ENCODE measurements at regions not wholly inside any gene's neighbourhood (a gene's known extent, or its start where the extent isn't known, plus 50 kb on each side); places are given as distances from the start of the nearest gene placed in this dataset.

DNA sequence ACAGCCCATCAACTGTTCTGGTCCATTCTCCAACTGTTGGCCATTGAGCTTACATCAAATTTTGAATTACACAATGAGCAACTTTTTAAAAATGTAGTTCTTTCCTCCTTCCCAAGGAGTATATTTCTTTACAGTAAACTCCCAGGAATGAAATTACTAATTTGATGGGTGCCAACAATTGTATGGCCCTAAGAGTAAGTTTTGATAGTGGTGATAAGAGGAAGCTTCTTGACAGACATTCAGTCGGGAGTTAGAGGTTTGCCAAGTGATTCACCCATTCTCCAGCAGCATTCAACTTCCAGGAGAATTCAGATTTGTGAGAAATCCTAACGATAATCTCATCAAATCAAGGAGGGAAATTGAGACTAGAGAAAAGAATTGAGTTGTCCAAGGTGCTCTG is 579.9 kb downstream of the ACTL7B start:
- no peaks in the 10 kb centered on the region for H3K9me3 ChIP-seq (ENCODE audit: control insufficient read depth, low read length)
- no peak overlapping the region for H3K4me3 ChIP-seq (ENCODE audit: low read length)
- peaks cover 23% of the 10 kb centered on the region for H3K4me1 ChIP-seq (ENCODE audit: control insufficient read depth, insufficient read depth, low read length)
- no peaks in the 10 kb centered on the region for H3K36me3 ChIP-seq (ENCODE audit: control insufficient read depth, insufficient read depth, low read length)
- no peak overlapping the region for H3K9ac ChIP-seq (ENCODE audit: low read length)
- no peaks in the 10 kb centered on the region for H3K27me3 ChIP-seq (ENCODE audit: control insufficient read depth, insufficient read depth, low read length)

DNA sequence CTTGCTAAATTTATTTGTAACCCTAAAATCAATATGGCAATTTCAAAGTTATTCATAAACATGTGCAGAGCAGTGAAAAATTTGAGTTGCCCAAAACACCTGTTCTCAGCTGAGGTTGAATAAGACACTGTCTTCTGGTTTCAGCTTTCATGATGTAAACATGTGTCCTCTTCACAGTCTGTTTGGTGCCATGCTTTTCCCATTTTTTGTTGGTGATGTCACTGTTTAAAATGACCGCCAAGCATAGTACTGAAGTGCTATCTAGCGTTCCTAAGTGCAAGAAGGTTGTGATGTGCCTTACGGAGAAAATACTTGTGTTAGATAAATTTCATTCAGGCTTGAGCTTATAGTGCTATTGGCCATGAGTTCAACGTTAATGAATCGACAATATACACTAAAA is 580.8 kb downstream of the ACTL7B start:
- H3K4me1 ChIP-seq (ENCODE audit: control insufficient read depth, insufficient read depth, low read length), result peaks cover 27% of the 10 kb centered on the region
- H3K9me3 ChIP-seq (ENCODE audit: control insufficient read depth, low read length), result no peaks in the 10 kb centered on the region
- no peaks in the 10 kb centered on the region for H3K27me3 ChIP-seq (ENCODE audit: control insufficient read depth, insufficient read depth, low read length)
- H3K36me3 ChIP-seq (ENCODE audit: control insufficient read depth, insufficient read depth, low read length), result no peaks in the 10 kb centered on the region
- H3K4me3 ChIP-seq (ENCODE audit: low read length), result no peak overlapping the region
- no peak overlapping the region for H3K9ac ChIP-seq (ENCODE audit: low read length)

DNA sequence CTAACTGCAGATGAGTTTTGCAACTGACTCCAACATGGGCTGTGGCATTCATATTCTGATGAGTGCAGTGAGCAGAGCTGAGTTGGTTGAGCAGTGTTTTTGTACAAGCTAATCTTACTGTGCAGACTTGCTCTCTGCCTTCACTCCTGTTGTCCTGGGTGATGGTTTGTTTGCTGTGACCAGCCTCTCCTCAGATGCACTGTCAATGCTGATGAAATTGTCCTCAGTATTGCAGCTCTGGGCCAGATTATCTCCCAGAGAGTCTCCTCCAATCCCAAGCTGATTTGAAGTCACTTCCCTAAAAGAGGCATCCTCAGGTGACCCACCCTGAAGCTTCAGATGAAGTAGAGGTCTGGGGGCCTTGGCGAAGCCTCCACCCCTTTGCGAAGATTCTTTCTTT is 581.8 kb downstream of the ACTL7B start:
- Histone ChIP-seq H3K36me3 (ENCODE audit: control insufficient read depth, insufficient read depth, low read length) (no peaks in the 10 kb centered on the region), H3K4me1 (ENCODE audit: control insufficient read depth, insufficient read depth, low read length) (peaks cover 34% of the 10 kb centered on the region), H3K9ac (ENCODE audit: low read length) (no peak overlapping the region), H3K27me3 (ENCODE audit: control insufficient read depth, insufficient read depth, low read length) (no peaks in the 10 kb centered on the region), H3K4me3 (ENCODE audit: low read length) (no peak overlapping the region), H3K9me3 (ENCODE audit: control insufficient read depth, low read length) (no peaks in the 10 kb centered on the region)

DNA sequence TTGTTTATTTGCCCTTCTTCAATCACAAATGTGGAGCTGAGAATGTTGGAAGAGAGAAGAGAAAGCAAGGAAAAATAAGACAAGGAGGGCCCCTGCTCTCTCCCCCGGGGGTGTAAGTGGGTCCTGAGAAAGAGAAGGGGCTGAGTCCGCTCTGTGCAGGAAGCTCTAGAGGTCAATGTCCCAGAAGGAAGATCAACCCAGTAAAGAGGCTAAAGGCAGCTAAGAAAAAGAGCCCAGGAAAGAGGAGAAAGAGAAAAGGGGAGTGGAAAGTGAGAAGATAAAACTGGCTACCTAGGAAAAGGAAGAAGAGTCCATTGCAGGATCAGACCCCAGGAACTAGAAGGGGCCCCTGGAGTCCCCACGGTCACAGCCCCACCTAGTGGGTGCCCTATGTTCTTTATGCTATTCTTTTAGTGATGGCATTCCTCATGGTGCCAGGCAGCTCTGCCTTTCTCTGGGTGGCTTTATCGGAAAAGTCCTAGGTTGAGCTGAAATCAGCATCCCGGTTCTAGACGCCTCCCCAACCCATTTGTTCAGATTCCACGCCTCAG is 583.4 kb downstream of the ACTL7B start:
- Histone ChIP-seq H3K9me3 (ENCODE audit: control insufficient read depth, low read length) (no peaks in the 10 kb centered on the region), H3K9ac (ENCODE audit: low read length) (peak overlapping the region; percentile 88), H3K4me1 (ENCODE audit: control insufficient read depth, insufficient read depth, low read length) (peaks cover 34% of the 10 kb centered on the region), H3K36me3 (ENCODE audit: control insufficient read depth, insufficient read depth, low read length) (no peaks in the 10 kb centered on the region), H3K4me3 (ENCODE audit: low read length) (no peak overlapping the region), H3K27me3 (ENCODE audit: control insufficient read depth, insufficient read depth, low read length) (no peaks in the 10 kb centered on the region)

DNA sequence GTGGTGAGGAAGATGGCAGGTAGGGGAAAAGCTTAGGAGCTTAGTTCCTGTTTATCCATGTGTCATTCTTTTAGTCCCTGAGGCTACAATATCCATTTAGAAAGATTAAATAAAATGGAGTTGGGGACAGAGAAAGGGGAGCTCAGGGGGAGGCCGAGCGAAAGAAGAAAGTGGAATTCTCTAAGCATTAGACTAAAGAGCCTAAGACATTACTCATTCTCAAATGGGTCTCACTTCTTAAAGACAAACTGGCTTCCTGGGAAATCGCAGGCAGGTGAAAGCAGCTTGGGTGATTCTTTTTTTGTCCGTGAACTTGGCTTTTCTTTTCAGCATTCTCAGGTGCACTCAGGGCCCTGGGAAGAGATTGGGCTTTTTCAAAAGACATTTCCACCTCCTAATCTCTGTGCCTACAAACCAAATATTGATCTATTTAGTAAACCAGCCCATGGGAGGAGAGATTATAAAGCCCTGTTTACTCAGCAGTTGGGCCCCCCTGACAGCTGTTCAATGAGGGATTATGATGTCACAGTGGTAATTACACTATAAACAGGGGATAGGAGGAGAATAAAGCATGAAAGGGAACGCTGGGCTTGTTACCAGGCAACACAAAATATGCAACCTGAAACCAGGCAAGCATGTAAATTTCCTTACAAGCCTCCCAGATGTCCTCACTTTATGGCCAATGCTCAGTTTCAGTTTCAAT is 584.0 kb downstream of the ACTL7B start:
- no peaks in the 10 kb centered on the region for H3K9me3 ChIP-seq (ENCODE audit: control insufficient read depth, low read length)
- H3K27me3 ChIP-seq (ENCODE audit: control insufficient read depth, insufficient read depth, low read length), result no peaks in the 10 kb centered on the region
- no peaks in the 10 kb centered on the region for H3K36me3 ChIP-seq (ENCODE audit: control insufficient read depth, insufficient read depth, low read length)
- H3K4me1 ChIP-seq (ENCODE audit: control insufficient read depth, insufficient read depth, low read length), result peaks cover 34% of the 10 kb centered on the region
- H3K4me3 ChIP-seq (ENCODE audit: low read length), result no peak overlapping the region
- H3K9ac ChIP-seq (ENCODE audit: low read length), result peak overlapping the region; percentile 88

DNA sequence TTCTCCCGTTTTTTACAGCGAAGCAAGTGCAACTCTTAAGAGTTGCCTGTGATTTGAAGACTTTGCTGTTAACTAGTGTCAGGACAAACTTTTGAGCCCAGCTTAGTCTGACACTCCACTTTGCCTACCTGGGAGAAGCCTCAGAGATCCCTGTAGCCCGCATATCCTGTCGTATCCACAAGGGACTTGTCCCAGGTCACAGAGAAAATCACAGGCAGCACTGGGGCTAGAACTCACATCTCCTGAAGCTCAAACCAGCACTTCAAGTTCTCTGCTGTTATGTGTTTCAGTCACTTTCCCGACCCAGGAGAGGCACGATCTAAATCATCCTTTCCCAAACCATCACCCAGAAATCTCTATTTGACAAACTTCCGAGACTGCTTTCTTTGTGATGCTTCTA is 584.5 kb downstream of the ACTL7B start:
- H3K36me3 ChIP-seq (ENCODE audit: control insufficient read depth, insufficient read depth, low read length), result no peaks in the 10 kb centered on the region
- no peak overlapping the region for H3K9ac ChIP-seq (ENCODE audit: low read length)
- H3K27me3 ChIP-seq (ENCODE audit: control insufficient read depth, insufficient read depth, low read length), result no peaks in the 10 kb centered on the region
- H3K4me1 ChIP-seq (ENCODE audit: control insufficient read depth, insufficient read depth, low read length), result peaks cover 34% of the 10 kb centered on the region
- H3K4me3 ChIP-seq (ENCODE audit: low read length), result no peak overlapping the region
- no peaks in the 10 kb centered on the region for H3K9me3 ChIP-seq (ENCODE audit: control insufficient read depth, low read length)

DNA sequence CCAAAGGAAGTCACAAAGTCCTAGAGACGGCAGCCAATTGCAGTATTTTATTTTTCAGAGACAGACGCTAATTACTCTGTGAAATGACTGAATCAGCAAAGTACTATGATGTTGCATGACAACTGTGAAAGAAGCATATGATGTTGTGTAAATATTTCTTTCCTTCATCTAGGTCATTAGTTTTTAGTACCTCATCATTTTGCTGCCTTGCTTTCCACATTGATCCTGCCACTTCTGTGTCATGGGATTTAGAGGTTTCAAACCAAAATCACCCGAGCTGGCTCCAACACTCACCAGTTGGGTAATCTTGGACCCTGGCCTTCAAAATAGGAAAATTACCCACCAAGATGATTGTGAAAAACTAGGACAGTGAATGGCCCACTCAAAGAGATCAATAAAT is 585.2 kb downstream of the ACTL7B start:
- H3K4me3 ChIP-seq (ENCODE audit: low read length), result no peak overlapping the region

DNA sequence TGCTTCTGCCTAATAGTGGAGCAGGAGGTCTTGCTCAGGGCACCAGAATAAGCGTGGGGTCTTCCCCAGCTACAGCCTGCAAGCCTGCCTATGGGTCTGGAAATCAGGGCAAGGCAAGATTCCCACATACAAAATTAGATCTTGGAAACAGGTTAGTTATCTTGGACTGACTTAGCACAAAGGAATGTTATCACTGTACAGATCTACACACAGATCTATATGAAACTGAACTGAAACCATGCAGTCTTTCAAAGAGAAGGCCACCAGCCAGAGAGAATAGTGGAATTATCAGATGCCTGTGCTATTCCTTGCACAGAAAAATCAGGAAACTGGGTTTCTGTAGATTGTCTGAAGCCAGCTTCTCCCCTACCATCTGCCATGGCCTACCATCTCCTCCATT is 585.7 kb downstream of the ACTL7B start:
- Histone ChIP-seq H3K4me1 (ENCODE audit: control insufficient read depth, insufficient read depth, low read length) (peaks cover 34% of the 10 kb centered on the region), H3K4me3 (ENCODE audit: low read length) (no peak overlapping the region), H3K9me3 (ENCODE audit: control insufficient read depth, low read length) (no peaks in the 10 kb centered on the region), H3K9ac (ENCODE audit: low read length) (no peak overlapping the region), H3K36me3 (ENCODE audit: control insufficient read depth, insufficient read depth, low read length) (no peaks in the 10 kb centered on the region), H3K27me3 (ENCODE audit: control insufficient read depth, insufficient read depth, low read length) (no peaks in the 10 kb centered on the region)

More for the DNA sequence above, 585.2 kb downstream of the ACTL7B start:
- no peaks in the 10 kb centered on the region for H3K9me3 ChIP-seq (ENCODE audit: control insufficient read depth, low read length)
- no peaks in the 10 kb centered on the region for H3K36me3 ChIP-seq (ENCODE audit: control insufficient read depth, insufficient read depth, low read length)
- peaks cover 34% of the 10 kb centered on the region for H3K4me1 ChIP-seq (ENCODE audit: control insufficient read depth, insufficient read depth, low read length)
- H3K9ac ChIP-seq (ENCODE audit: low read length), result no peak overlapping the region
- H3K27me3 ChIP-seq (ENCODE audit: control insufficient read depth, insufficient read depth, low read length), result no peaks in the 10 kb centered on the region

DNA sequence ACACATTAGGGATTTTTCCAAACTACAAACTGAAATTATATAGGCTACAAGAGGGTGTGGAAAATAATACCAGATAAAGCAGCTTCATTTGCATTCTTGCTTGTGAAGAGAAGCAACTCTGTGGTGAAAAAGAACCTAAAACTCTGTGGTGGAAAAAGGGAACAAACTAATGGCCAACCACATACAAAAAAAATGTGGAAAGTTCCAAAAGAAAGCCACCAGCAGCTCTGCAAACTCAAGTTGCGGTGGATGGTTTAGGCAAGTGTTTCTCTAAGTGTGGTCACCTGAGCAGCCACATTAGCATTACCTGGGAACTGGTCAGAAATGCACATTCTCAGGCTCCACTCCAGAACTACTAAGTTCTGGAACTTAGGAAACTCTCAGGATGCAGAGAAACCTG is 586.4 kb downstream of the ACTL7B start:
- Histone ChIP-seq H3K36me3 (ENCODE audit: control insufficient read depth, insufficient read depth, low read length) (no peaks in the 10 kb centered on the region), H3K9me3 (ENCODE audit: control insufficient read depth, low read length) (no peaks in the 10 kb centered on the region), H3K4me1 (ENCODE audit: control insufficient read depth, insufficient read depth, low read length) (peaks cover 34% of the 10 kb centered on the region), H3K9ac (ENCODE audit: low read length) (no peak overlapping the region), H3K4me3 (ENCODE audit: low read length) (no peak overlapping the region), H3K27me3 (ENCODE audit: control insufficient read depth, insufficient read depth, low read length) (no peaks in the 10 kb centered on the region)

DNA sequence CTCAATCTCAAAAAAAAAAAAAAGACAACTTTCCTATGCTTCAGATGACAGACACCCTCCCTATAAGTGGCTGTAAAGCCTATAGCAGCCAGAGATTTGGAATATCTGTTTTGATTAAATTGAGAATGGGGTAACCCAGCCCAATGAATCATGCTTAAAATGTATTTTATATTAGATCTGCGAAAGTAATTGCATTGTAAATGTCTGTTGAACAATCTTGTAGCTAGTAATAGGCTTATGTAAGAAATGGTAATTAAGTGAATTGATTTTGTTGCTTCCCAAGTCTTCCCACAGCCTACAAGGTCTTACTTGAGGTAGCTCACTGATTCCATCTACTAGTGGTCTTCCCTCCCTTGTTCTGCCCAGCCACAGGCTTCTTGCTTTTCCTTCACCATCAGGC is 590.7 kb downstream of the ACTL7B start:
- H3K27me3 ChIP-seq (ENCODE audit: control insufficient read depth, insufficient read depth, low read length), result no peaks in the 10 kb centered on the region
- no peak overlapping the region for H3K9ac ChIP-seq (ENCODE audit: low read length)
- no peak overlapping the region for H3K4me3 ChIP-seq (ENCODE audit: low read length)
- H3K9me3 ChIP-seq (ENCODE audit: control insufficient read depth, low read length), result no peaks in the 10 kb centered on the region
- peaks cover 7% of the 10 kb centered on the region for H3K4me1 ChIP-seq (ENCODE audit: control insufficient read depth, insufficient read depth, low read length)
- no peaks in the 10 kb centered on the region for H3K36me3 ChIP-seq (ENCODE audit: control insufficient read depth, insufficient read depth, low read length)

DNA sequence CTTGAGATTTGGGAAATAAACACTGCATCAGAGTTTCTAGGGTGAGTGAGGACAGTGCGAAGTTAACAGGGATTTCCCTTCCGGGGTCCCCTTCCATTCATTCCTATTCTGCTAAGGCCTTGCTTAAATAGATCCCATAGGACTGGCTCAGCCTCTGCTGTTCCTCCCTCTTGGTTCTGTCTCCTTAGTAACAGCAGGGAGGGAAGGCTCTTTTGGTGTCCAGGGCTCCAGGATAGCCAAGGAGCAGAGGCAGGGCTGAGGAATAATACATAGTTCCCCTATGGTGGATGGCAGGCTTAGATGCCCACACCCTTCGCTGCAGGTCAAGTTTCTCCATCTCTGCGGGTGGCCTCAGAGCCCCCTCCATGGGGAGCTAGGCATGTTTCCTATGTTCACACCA is 591.7 kb downstream of the ACTL7B start:
- H3K36me3 ChIP-seq (ENCODE audit: control insufficient read depth, insufficient read depth, low read length), result no peaks in the 10 kb centered on the region
- no peaks in the 10 kb centered on the region for H3K4me1 ChIP-seq (ENCODE audit: control insufficient read depth, insufficient read depth, low read length)
- no peaks in the 10 kb centered on the region for H3K27me3 ChIP-seq (ENCODE audit: control insufficient read depth, insufficient read depth, low read length)

DNA sequence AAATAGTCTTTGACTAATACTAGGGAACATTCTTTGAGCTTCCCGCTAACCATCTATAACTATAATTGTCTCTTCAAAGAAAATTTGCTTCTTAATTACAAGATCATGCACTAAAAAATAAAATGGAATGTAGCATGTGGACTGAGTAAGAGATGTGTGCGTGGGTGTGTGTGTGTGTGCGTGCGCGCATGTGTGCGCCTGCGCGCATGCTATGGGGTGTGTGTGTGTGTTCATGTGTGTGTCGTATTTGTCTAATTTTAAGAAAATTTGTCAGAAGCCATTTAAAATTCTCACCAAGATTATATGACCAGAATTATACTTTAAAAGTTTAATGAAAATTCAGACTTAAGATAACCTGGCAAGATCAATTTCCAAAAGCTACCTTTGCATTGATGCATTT is 593.0 kb downstream of the ACTL7B start:
- Histone ChIP-seq H3K36me3 (ENCODE audit: control insufficient read depth, insufficient read depth, low read length) (no peaks in the 10 kb centered on the region), H3K4me1 (ENCODE audit: control insufficient read depth, insufficient read depth, low read length) (no peaks in the 10 kb centered on the region), H3K9ac (ENCODE audit: low read length) (no peak overlapping the region), H3K4me3 (ENCODE audit: low read length) (no peak overlapping the region), H3K9me3 (ENCODE audit: control insufficient read depth, low read length) (no peaks in the 10 kb centered on the region), H3K27me3 (ENCODE audit: control insufficient read depth, insufficient read depth, low read length) (no peaks in the 10 kb centered on the region)

More for the DNA sequence above, 591.7 kb downstream of the ACTL7B start:
- Histone ChIP-seq H3K4me3 (ENCODE audit: low read length) (no peak overlapping the region), H3K9ac (ENCODE audit: low read length) (no peak overlapping the region), H3K9me3 (ENCODE audit: control insufficient read depth, low read length) (no peaks in the 10 kb centered on the region)

All from mucosa of stomach (tissue), 1 donor.